ENCODE measurements at regions not wholly inside any gene's neighbourhood (a gene's known extent, or its start where the extent isn't known, plus 50 kb on each side); places are given as distances from the start of the nearest gene placed in this dataset.

DNA sequence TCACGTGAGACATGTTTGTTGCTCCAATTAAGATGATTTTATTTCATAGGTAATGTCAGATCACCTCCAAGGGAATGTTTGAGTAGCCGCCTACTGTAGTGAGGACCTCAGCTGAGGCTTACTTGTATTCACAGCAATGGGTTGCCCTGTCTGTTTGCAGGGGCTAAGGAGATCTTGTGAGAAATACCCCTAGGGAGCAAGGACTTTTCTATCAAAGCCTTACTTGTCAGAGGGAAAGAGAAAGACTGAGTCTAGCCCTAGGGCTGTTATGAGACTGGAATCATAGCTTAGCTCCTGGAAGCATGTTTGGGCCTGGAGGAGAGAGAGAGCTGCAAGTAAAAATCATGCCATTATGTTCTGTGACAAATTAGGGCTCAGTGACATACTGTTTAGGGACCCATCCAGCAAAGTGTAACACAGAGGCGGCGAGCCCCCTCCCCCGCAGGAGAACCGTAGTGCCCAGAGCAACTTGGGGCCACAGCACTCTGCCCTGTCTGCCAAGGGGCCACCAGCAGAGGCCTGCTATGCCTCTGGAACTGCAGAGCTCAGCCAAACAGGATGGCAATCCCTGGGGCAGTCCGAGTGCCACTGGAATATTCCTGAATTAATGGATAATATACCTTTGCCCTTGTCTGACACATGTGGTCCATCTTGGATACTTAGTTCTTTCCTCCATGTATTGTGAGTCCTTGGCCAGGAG, 178.8 kb downstream of the DACT1 start:
- DNase-seq: no peak

DNA sequence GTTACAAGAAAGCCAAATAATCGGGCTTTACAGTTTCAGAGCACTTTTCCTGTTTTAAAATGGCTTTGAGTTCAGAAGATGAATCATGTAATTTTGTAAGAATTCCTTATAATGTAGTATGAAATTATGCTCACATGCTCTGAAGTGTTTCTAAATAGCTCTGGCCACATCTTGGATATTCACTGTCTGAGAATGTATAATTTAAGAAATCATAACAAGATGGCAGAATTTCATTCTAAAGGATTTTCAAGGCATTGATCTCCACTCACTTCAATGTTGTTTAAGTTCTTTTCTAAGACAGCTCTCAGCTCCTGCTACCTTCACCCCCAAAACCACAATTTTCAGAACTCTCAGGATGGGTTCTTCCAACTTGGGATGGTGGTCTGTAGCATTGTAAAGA, 180.1 kb downstream of the DACT1 start:
- DNase-seq: no peak

DNA sequence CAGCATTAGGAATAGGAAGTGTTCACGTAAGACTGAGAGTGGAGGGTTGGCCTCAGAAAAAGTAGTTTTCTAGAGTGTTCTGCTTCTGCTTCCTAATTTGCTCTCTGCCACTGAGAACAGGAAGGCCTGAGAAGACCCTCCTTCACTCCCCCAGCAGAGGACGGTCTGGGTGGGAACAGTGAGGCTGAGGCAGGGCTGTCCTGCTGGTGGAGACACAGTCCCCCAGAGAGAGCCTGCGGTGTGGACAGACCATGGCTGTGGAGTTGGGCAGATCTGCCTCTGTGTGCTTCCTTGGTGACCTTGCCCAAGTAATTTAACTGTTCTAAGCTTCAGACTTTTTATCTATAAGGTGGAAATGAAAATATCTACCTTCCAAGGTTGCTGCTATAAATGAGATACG, 182.3 kb downstream of the DACT1 start:
- no peak for DNase-seq

DNA sequence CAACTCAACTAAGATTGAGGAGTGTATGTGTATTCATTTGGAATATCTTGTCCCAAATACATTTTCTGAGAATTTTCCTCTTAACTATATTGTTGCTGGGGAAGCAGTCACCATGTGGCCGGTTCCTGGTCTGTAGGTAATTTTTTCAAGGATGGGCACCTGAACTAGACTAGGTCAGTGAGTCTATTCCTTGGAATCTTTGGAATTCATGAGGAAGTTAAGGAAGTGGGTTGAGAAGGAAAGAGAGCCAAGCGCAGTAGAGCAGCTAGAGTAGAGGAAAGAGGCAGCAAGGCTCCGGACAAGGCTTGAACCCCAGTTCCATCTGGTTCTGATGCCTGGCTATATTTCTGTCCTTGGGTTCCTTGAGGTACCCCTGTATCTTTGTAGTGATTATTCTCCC, 183.7 kb downstream of the DACT1 start:
- no peak for DNase-seq

DNA sequence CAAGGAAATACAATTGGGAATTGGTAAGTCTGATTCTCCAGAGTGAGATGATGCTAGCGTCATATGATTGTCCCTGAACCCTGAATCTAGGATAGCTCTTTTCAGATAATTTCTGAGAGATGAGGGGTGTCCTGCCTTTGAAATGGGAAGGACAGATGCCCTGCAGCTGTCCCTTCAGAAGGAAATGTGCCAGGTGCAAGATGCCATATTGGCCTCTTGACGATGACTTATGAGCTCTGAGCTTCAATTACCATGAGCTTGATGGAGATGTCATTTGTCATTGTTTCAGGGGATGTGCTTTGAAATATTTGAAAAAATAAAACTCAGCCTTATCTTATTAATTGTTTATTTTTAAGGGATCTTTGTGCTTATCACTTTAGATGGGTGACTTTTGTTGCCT, 185.1 kb downstream of the DACT1 start:
- DNase-seq: no peak

DNA sequence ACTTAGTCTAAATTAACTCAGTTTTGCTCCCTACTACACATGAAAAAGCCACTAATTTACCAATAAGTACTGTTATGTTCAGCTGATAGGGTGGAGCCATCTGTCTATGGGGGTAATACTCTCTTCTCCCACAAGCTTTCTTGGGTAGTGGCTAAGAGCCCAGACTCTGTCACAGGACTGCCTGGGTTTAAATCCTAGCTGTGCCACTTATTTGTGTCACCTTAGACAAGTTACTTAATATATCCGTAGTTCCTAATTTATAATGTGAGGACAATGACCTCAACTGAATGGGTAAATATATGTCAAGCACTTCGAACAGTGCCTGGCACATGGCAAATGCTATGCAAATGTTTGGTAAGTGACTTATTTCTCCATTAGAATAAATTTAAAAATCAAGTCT, 185.6 kb downstream of the DACT1 start:
- DNase-seq: no peak

DNA sequence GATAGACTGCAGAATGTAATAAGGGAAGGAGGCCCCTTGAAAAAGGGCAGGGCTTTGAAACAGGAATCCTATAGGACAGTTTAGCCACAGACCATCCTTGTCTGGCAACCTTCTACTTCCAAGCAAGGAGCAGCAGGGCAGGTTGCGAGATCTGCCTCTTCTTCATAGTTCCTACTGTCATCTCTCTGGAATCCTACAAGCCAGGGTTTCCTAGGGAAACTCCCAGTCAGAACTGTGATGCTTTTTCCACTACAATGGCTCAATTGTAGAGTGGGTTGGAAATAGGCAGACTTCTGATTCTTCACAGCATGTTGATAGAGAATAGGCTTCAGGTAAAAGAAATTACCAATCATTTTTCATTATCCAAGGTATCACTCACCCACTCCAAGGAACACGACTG, 186.3 kb downstream of the DACT1 start:
- no peak for DNase-seq

DNA sequence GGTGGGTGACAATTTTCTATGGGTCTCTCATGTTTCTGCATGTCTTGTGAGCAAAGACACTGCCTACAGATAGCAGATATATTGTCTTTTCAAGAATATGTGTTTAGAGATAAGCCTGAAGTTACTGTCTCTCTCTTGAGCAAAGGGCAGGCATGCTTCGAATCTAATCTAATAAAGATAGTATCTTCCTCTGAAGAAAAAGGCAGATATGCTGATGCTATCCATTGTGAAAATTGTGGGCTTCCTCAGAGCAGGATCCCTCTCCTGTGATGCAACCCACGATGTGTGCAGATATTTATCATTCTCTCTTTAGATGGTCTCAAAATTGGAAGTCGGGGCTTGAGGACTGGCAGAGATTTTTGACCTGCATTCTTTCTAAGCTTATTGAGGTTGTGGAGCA, 187.0 kb downstream of the DACT1 start:
- DNase-seq: no peak

DNA sequence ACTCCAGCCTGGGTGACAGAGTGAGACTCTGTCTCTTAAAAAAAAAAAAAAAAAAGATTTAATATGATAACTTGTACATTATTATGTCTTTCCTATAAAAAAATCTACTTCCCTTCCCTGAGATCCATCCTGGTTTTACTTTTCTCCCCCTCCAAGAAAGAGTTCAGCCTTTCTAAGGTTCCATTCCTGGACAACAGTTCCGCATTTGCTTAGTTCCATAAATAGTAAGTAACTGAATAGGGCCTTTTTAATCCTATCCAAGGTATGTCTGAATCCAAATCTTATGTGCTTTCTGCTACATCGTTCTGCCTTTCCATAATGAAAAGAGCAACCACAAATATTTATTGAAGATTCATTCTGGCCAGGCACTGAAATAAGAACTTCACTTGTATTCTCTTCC, 187.8 kb downstream of the DACT1 start:
- DNase-seq: no peak

DNA sequence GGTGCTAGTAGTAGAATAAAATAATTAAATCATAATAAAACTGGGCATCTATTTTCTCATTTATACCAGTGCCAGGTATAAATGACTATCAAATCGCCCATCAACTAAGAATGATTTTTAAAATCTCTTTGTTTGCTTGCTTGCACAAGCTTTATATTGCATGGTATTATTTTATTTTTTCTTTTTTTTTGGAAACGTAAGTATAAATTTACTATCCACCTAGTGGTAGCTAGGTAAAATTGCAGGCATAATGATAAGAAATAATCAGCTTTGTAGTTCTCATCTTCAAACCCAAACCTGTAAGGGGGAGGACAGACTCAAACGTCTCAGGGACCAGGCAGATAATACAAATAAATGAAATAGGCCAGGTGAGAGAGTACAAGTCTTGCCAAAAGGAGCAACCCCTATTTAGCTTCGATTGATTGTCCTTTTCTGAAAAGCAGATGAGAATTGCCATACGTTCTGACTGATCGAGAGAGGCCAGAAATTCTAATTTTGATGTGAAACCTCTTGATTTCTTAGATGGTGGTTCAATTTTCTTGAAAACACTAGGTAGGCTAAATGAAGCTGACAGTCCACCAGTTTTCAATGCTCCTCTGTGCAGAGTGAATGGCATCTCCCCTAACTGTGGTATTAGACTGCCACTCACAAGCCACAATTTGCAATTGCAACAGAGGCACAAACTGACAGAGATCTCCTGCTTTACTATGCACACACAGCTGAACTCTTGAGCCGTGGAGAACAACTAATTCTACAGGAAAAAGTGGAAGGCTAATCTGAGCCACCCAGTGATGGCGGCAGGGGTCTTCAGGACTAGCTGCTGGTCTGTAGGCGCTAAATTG, 189.3 kb downstream of the DACT1 start:
- DNase-seq: no peak

DNA sequence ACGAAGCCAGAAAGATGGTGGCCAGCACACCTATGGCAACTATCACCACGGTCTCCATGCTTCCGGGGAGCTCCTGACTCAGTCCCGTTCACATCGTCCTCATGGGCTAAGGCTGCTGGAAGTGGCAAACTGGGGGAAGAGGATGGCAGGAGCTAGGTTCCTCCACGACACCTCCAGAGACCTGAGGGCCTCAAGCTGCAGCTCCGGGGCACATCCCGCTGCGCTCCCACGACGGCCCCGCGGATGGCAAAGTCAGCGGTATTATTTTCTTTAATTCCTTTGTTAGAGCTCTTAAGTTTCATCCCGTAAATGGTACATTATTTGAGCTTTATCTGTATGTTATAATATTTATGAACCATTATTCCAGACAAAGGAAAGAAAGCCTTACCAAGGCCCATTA, 190.5 kb downstream of the DACT1 start:
- DNase-seq: no peak

DNA sequence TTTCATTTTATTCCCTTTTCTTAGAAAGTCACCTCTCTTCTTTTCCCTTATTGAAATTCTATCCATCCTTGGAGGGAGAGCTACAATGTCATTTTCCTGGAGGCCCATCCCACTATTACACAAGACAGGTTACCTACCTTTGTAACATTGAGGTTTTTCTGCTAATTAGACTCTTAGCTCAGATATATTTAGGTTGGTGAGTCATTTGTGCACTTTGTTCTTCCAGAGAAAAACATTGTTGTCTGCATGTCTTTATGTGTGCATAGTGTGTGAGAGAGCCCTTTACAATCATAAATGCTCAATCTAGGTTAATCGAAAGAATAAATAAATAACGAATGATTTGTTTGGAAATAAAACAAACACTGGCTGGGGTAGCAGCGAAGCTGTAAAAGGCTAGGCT, 191.8 kb downstream of the DACT1 start:
- DNase-seq: no peak

DNA sequence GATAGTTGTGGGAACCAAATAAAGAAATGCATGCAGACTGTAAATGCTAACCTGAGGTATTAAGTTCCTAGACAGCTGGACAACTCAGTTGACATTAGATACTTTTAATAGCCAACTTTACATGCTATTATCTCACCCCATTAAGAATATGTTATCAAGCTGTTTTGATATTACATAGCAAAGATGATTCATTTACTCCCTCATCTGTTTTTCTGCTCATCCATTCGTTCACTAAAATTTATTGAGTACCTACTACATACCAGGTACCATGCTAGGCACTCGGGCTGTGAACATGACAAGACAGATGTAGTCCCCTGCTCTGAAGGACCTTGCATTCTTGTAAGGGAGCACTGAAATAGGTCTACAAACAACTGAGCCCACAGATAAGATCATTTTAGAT, 192.4 kb downstream of the DACT1 start:
- DNase-seq: no peak

DNA sequence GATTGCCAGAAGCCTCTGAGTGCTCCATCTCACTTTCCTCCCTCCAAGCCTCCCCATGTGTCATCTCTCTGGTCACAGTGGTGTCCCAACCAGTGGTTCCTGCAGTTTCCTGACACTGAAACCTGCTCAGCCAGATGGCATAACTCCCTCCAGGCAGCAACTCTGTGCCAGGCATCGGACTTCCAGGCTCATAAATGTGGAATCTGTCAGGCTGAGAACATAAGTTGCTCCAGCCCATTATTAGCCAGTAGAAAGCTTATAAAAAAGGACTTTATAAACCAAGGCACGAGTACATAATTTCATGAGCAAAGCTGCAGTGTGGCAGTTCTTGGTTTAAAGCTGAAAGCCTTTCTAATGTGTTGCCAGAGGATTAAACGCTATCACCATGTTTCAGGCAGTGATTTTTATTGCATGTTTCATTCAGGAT, 194.3 kb downstream of the DACT1 start:
- DNase-seq: no peak

DNA sequence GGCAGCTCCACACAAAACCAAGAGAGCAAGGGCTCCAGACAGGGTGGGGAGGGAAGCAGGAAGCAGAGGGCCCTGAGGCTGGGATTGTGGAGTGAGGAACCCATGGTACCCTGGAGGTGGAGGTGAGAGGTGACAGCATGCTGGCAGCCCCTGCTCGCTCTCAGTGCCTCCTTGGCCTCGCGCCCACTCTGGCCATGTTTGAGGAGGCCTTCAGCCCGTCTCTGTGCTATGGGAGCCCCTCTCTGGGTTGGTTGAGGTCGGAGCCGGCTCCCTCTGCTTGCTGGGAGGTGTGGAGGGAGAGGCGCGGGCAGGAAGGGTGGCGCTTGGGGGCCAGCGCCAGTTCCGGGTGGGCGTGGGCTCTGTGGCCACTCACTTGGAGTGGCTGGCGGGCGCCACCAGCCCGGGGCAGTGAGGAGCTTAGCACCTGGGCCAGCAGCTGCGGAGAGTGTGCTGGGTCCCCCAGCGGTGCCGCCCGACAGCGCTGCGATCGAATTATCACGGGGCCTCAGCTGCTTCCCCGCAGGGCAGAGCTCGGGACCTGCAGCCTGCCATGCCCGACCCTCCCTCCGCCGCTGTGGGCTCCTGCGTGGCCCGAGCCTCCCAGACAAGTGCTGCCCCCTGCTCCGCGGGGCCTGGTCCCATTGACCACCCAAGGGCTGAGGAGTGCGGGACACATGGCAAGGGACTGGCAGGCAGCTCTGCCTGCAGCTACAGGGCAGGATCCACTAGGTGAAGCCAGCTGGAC, 196.0 kb downstream of the DACT1 start:
- DNase-seq: no peak

DNA sequence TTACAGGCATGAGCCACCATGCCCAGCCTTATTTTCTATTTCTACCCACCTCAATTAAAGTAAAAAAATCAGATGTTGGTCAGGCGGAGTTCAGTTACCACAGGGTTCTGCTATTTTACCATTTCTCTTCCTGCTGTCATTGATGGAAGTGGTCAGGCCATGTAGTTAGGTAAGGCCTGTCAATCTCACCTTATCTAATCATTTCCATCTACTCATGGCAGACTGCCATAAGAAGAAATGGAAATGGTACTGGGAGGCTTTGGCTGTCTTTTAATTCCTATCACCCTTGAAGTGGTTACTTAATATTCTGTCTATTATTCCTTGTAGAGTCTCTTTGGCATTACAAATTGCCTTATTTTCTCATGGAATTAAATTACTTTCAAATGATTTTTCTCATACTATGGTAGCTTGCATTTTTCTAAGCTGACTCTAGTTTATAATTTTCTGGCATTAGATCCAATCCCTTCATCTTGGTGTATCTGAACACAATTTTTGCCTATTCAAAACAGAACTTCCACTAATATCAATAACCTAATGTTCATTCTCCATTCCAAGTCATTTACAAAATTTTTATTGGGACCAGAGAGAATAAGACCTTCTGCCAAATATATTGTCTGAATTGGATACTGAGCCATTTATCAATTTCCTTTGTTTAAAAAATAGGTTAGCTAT, 198.7 kb downstream of the DACT1 start:
- no peak for DNase-seq

DNA sequence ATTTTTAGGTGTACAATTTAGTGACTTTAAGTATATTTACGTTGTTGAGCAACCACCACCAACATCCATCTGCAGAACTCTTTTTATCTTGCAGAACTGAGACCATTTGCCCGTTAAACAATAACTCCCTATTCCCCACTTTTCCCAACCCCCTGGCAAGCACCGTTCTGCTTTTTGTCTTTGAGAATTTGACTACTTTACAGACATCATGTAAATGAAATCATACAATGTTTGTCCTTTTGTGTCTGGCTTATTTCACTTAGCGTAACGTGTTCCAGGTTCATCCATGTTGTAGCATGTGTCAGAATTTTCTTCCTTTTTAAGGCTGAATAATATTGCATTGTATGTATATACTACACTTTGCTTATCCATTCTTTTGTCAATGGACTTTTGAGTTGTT, 201.5 kb downstream of the DACT1 start:
- DNase-seq: no peak

DNA sequence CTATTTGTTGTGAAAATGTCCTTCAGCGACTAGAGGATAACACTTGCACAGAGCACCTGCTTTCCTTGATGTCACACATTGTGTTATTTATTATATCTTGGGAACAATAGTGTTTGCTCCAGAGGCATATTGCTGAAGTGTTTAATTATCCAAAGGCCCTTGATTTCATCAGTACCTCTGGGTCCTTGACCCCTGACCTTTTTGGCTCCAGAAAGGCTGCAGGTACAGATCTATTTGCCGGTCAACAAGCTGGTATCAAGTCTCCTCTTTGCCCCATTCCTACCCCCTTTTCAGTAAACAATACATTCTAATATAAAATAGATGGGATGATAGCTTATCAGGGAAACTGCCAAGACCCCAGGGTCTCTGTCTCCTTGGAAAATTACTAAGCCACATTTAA, 206.8 kb downstream of the DACT1 start:
- no peak for DNase-seq

DNA sequence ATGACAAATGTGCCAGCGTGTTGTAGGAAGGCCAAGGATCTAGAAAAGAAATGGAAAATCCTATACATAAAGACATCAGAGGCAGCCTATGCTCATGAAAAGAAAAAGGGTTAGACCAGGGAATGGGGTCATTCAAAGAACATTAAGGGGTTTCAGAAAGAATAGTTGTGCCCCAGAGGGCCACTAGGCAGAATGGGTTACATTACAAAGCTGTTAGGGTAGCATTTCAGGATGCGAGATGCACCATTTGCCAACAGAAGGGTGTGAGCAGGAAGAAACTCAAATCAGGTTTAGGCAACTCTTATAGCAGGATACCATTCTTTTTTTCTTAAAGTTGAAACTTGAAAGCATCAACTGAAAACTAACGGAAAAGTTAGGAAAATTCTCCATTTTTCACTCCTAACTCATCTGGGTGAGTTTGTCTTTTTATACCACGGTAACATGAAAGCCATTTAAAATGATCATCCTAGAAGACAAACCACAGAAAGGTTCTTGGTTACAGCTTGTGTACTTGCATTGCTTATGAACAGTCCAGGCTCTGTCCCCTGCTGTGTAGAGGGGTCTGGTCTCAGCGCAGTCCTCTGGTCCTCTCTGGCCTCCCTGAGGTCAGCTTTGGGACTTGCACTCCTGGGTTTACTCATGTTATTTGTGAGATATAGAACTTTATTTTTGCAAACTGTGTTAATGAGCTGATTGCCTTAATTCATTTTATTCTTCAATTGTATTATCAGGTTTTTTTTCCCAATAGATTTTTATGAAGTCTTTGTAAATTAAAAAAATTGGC, 209.1 kb downstream of the DACT1 start:
- no peak for DNase-seq

DNA sequence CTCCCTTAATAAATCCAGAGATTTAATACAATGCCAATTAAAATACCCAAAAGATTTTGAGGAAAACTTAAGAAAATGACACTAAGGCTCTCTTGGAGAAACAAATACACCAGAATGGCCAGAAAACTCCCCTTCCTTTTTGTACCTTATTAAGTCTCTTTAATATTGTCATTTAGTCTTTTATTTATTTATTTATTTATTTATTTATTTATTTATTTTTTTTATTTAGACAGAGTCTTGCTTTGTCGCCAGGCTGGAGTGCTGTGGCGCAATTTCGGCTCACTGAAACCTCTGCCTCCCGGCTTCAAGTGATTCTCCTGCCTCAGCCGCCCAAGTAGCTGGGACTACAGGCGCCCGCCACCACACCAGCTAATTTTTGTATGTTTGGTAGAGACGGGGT, 210.6 kb downstream of the DACT1 start:
- no peak for DNase-seq

DNA sequence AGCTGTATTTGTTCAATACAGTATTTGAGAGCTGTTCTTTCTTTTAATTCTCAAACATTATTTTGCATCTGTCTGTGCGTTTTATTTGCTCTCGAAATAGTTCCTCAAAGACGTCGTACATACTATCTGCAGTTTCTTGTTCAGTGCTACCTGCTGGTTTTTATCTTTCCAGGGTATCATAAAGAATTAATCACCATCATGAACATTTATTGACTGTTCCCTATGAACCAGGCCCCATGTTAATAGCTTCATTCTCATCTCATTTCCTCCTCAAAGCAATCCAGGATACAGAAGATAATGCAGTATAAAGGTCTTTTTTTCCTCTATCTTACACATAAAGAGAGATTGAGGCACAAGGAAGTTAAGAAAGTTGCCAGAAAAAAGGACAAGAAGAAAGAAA, 211.8 kb downstream of the DACT1 start:
- DNase-seq: no peak

DNA sequence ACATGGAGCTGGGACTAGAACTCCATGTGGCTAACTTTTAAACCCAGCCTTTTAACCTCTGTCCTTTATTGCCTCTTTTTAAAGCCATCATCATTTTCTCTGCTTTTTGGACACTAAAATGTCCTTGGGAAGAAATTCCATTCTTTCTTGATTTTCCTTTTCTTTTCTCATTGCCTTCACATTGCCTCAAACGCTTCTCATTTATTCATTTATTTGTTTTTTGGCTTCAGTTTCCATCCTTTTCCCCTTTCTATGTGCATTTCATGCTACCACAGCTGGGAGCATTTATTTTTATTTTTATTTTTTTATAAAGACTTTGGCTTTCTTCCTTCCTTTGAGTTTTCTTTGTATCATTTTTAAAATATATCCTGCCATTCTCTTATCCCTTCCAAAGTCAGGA, 212.2 kb downstream of the DACT1 start:
- DNase-seq: no peak

DNA sequence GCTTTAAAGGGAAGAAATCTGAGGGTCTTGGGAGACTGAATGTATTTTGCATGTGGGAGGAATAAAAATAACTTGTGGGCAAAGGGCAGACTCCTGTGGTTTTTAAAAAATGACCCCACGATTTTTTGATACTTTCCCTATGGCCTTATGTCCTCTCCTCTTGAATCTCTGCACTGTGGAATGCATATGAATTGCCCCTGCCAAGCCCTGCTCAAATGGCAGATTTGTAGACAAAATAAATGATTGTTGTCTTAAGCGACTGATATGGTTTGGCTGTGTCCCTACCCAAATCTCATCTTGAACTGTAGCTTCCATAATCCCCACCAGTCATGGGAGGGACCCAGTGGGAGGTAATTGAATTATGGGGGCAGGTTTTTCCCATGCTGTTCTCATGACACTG, 223.8 kb downstream of the DACT1 start:
- no peak for DNase-seq

Data from femur (tissue), 1 donor.